ENCODE measurements at regions not wholly inside any gene's neighbourhood (a gene's known extent, or its start where the extent isn't known, plus 50 kb on each side); places are given as distances from the start of the nearest gene placed in this dataset.

DNA sequence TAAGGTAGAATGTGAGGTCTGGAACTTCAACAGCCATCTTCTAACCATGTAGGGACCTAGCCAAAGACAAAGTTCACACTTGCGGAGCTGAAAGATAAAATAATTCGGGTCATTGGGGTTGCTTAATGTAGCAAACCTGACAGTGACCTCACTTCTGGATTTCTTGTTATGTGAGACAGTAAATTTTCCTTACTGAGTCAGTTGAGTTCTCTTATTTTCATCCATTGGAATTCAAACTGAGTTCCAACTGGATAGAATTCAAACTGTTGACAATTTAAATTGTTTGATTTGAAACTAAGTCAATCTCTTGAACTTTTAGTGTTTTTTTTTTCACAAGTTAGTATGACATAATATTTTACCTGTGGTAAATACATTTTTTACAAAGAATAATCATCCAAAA is 406.5 kb downstream of the ADAMTS20 start:
- no peak for DNase-seq (ENCODE audit: low read depth)

DNA sequence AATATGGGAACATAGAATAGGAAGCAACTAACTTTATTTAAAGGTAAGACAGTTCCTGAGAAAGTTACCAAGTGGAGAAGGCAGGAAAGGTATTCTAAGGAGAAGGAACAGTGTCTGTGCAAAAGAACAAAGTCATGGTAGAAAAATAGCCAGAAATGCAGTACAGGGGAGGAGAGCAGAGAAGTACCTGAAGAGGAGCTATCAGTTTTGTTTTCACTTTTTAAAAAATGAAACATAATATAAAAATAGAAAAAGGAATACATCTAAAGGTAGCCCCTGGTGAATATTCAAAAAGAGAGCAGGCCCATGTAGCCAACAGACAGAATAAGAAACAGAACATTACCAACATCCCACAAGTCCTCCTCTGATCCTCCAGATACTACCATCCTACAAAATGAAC is 408.7 kb downstream of the ADAMTS20 start:
- no peak for DNase-seq (ENCODE audit: low read depth)
- TF ChIP-seq, protein P1, sequence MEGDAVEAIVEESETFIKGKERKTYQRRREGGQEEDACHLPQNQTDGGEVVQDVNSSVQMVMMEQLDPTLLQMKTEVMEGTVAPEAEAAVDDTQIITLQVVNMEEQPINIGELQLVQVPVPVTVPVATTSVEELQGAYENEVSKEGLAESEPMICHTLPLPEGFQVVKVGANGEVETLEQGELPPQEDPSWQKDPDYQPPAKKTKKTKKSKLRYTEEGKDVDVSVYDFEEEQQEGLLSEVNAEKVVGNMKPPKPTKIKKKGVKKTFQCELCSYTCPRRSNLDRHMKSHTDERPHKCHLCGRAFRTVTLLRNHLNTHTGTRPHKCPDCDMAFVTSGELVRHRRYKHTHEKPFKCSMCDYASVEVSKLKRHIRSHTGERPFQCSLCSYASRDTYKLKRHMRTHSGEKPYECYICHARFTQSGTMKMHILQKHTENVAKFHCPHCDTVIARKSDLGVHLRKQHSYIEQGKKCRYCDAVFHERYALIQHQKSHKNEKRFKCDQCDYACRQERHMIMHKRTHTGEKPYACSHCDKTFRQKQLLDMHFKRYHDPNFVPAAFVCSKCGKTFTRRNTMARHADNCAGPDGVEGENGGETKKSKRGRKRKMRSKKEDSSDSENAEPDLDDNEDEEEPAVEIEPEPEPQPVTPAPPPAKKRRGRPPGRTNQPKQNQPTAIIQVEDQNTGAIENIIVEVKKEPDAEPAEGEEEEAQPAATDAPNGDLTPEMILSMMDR (conservative IDR thresholded peaks at IDR 0.05; ENCODE audit: low read depth, low read length), result no peak
- H3K4me3 ChIP-seq (ENCODE audit: low read length), result no peak overlapping the region

More for the DNA sequence above, 406.5 kb downstream of the ADAMTS20 start:
- TF ChIP-seq, protein P1 (conservative IDR thresholded peaks at IDR 0.05; ENCODE audit: low read depth, low read length), result no peak
- no peak overlapping the region for H3K4me3 ChIP-seq (ENCODE audit: low read length)

- TF ChIP-seq, protein P1 (conservative IDR thresholded peaks at IDR 0.05; ENCODE audit: low read depth, low read length), result no peak
- no peak overlapping the region for H3K4me3 ChIP-seq (ENCODE audit: low read length)
- DNase-seq (ENCODE audit: low read depth), result no peak
Observed at GRCh38 chr12:43132291-43132690, 419.7 kb downstream of the ADAMTS20 start.

DNA sequence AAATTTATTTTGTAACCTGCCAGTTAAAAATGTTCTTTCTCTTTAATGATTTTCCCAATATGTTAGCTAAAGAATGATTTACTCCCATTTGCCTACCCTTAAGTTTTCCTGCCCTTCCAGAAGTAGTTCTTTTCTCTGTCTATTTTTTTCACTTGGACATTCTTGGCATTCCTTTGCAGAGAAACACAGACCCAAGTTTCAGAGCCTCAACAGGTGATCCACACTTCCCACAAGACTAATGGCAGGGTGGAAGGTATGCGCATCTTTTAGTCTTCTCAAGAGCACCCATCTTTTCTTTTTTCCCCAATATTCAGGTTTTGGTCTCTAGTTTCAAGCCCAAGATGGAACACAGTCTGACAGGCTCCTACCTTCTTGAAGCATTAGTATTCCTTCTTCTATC is 420.7 kb downstream of the ADAMTS20 start:
- no peak overlapping the region for H3K4me3 ChIP-seq (ENCODE audit: low read length)
- TF ChIP-seq, protein P1 (conservative IDR thresholded peaks at IDR 0.05; ENCODE audit: low read depth, low read length), result no peak
- DNase-seq (ENCODE audit: low read depth), result no peak

DNA sequence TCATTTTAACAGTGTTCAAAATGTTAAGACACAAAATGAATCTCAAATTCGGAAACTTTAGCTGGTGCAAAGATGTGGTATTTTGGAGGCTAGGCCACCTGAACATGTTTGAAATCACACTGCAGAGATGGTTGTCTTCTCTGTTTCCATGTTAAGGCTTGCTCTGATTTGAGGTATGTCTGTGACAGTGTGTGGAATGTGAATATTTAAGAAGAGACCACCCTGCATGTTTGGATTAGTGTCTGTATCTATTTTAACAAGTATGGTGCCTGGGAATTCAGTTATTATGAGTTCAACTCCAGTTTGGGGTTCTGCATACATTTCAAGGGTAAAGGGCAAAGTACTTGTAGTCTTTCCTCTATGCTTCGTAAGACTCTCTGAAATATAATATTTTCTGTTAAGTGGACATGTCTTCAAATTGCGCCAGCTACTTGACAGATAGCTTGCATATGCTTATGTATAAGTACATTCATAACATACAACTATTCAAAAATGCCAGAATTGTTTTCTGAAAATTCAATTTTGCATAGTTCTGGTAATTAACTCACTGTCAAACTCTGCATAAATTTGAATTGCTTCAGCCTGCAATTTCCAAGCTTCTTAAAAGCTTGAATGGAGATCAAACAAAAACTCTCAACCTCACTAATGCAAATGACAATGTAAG is 424.0 kb downstream of the ADAMTS20 start:
- TF ChIP-seq, protein P1 (conservative IDR thresholded peaks at IDR 0.05; ENCODE audit: low read depth, low read length), result no peak
- H3K4me3 ChIP-seq (ENCODE audit: low read length), result no peak overlapping the region
- no peak for DNase-seq (ENCODE audit: low read depth)

GRCh38 chr12:43126652-43127375 is 425.2 kb downstream of the ADAMTS20 start:
- no peak overlapping the region for H3K4me3 ChIP-seq (ENCODE audit: low read length)
- no peak for DNase-seq (ENCODE audit: low read depth)
- TF ChIP-seq, protein P1 (conservative IDR thresholded peaks at IDR 0.05; ENCODE audit: low read depth, low read length), result no peak

GRCh38 chr12:43123461-43123860 is 428.5 kb downstream of the ADAMTS20 start:
- TF ChIP-seq, protein P1 (conservative IDR thresholded peaks at IDR 0.05; ENCODE audit: low read depth, low read length), result no peak
- no peak overlapping the region for H3K4me3 ChIP-seq (ENCODE audit: low read length)
- DNase-seq (ENCODE audit: low read depth), result no peak

All from retinal pigment epithelial cell (primary cell).